Transverse colon (tissue), 4 donors: ENCODE measurements at regions not wholly inside any gene's neighbourhood (a gene's known extent, or its start where the extent isn't known, plus 50 kb on each side); places are given as distances from the start of the nearest gene placed in this dataset.

ENCODE experiments used
- DNase-seq: peaks from one replicate; pipeline ENCODE4 v3.0.0-alpha.2; 2019
- H3K27ac ChIP-seq, 4 donors: fragments of 200-600 bp; sonication (generic); 2 replicates each; pipeline ENCODE4 v1.5.1; 2016 to 2018; ENCODE audit warnings: inconsistent platforms in 4 of 4
- H3K27me3 ChIP-seq: fragments of 200-600 bp; sonication (generic); 2 replicates; pipeline ENCODE4 v1.5.1; 2017; ENCODE audit warnings: inconsistent platforms
- H3K36me3 ChIP-seq, 4 donors: fragments of 200-600 bp; sonication (generic); 2 replicates each; pipeline ENCODE4 v1.5.1; 2017 to 2019; ENCODE audit warnings: inconsistent platforms in 4 of 4
- H3K4me1 ChIP-seq, 4 donors: fragments of 200-600 bp; sonication (generic); 2 replicates each; pipeline ENCODE4 v1.5.1; 2017 to 2020; ENCODE audit warnings: inconsistent platforms in 4 of 4
- H3K4me3 ChIP-seq, 4 donors: fragments of 200-600 bp; sonication (generic); 1 replicate in 1 of 4; 2 replicates in 3 of 4; pipeline versions ENCODE4 v1.5.1 to v1.6.1; 2017 to 2019; ENCODE audit warnings: inconsistent platforms in 4 of 4
- H3K9me3 ChIP-seq, 2 donors: fragments of 200-600 bp; sonication (generic); 2 replicates each; pipeline ENCODE4 v1.5.1; 2017 to 2019; ENCODE audit warnings: inconsistent platforms in 2 of 2
- EP300 ChIP-seq: sonication (generic); formaldehyde crosslinking; IDR thresholded peaks from one replicate; pipeline ENCODE4 v1.6.1; 2017; ENCODE audit warnings: antibody characterized with exemption, low read depth
- POLR2A ChIP-seq: fragments of 450-650 bp; IDR thresholded peaks from one replicate; pipeline ENCODE4 v1.6.1; 2016; ENCODE audit warnings: antibody characterized with exemption, mild to moderate bottlenecking, moderate library complexity
- POLR2AphosphoS5 ChIP-seq, 3 donors: sonication (generic); formaldehyde crosslinking; IDR thresholded peaks; one replicate each; pipeline ENCODE4 v1.6.1; 2016; ENCODE audit warnings: antibody characterized with exemption in 3 of 3
- WGBS, 2 donors: methylation state at CpG; one replicate each; pipeline ENCODE4 v1.1.5; 2018; ENCODE audit warnings: low coverage in 1 of 2; 5-methylcytosine and 5-hydroxymethylcytosine counted together
- in situ Hi-C, 4 donors: fragments of 200-750 bp; cut with MboI; loops; one replicate each; pipeline versions ENCODE4 v1.15.0 to v1.15.1; 2017; ENCODE audit warnings: low sequenced_read_pairs in 3 of 4, low pct_ligation_motif_present in 1 of 4, low pct_unique_long_range_greater_than_20kb in 1 of 4
- intact Hi-C: fragments of 100-400 bp; cut with DNase I; formaldehyde crosslinking; loops from one replicate; pipeline ENCODE4 v1.15.1; 2023; ENCODE audit warnings: low total_unique reads
- TF ChIP-seq, protein P1 (sequence below), 5 experiments: fragments of 200-600 bp in 3 of 5; fragments of 450-650 bp in 2 of 5; sonication (generic) in 3 of 5; IDR thresholded peaks; 1 replicate in 2 of 5; 2 replicates in 3 of 5; pipeline ENCODE4 v1.5.1; 2016 to 2017; ENCODE audit warnings: antibody characterized with exemption in 5 of 5, inconsistent platforms in 3 of 5, mild to moderate bottlenecking in 2 of 5, moderate library complexity in 1 of 5

DNA sequence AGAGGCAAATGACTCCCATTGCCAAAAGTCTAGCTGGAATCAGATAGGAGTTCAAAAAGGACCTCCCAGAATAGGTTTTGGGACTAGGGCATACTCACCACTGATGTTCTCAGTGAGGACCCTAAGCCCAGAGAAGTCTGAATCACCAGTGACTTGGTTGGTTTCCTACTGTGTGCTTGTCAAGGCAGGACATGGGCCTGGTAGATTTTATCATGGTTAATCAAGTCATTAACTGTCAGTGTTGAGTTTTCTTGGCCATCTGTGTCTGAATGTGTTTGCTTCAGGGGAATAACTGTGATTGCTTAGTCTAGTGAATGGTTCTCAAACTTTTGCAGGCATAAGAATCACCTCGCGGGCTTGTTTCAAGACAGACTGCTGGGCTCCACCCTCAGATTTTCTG, 99.0 kb upstream of the GDNF start:
- no peak overlapping the region for H3K27ac ChIP-seq
- DNase-seq, result no peak
- intact Hi-C loops, result no loop called here
- no peak overlapping the region for H3K4me3 ChIP-seq
- in situ Hi-C loops, result no loop called here
- H3K9me3 ChIP-seq, result no peaks in the 10 kb centered on the region
- no peaks in the 10 kb centered on the region for H3K4me1 ChIP-seq
- TF ChIP-seq, protein P1, sequence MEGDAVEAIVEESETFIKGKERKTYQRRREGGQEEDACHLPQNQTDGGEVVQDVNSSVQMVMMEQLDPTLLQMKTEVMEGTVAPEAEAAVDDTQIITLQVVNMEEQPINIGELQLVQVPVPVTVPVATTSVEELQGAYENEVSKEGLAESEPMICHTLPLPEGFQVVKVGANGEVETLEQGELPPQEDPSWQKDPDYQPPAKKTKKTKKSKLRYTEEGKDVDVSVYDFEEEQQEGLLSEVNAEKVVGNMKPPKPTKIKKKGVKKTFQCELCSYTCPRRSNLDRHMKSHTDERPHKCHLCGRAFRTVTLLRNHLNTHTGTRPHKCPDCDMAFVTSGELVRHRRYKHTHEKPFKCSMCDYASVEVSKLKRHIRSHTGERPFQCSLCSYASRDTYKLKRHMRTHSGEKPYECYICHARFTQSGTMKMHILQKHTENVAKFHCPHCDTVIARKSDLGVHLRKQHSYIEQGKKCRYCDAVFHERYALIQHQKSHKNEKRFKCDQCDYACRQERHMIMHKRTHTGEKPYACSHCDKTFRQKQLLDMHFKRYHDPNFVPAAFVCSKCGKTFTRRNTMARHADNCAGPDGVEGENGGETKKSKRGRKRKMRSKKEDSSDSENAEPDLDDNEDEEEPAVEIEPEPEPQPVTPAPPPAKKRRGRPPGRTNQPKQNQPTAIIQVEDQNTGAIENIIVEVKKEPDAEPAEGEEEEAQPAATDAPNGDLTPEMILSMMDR (IDR thresholded peaks at IDR 0.05), result no peak
- TF ChIP-seq EP300, result no peak
- TF ChIP-seq POLR2AphosphoS5 (IDR thresholded peaks at IDR 0.05), result no peak
- TF ChIP-seq POLR2A, result no peak
- H3K36me3 ChIP-seq, result no peaks in the 10 kb centered on the region
- H3K27me3 ChIP-seq, result no peaks in the 10 kb centered on the region
- 95% methylated on average over 2 of the region's 2 CpGs; no CpG with 5 or more reads in 1 of the 2 donors for WGBS, 2 donors

DNA sequence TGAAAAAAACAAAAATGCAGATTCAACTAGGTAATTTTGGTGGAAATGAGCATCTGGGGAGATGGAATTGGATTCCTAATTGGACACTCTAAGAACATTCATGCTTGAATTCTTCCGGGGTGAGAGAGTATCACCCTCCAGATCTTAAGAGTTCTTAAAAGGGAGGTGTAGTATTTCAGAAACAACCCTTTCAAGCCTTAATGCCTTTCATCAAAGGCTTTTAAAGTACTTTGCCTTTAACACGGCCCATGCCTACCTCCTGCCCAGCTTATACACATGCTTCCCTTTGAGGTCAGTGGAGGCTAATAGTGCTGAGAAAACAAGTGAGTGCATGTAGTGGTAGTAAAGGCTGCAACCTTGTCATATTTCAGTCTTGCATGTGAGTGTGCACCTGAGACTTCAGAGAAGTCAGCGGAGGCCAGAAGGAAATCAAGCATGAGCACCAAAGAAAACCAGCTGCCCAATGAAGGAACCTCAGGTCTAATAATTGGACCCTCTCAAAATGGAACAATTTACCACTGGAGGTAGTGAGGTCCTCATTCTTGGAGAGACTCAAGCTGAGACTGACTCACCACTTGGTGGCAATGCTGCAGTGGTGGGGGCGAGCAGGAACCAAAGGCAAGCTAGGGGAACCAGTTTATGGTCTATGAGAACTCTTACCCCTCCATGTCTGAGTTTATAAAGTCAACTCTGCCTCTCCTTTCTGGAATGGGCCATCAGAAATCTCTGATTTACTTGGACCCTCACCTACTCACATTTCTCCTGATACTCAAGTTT, 98.4 kb upstream of the GDNF start:
- in situ Hi-C loops (no loop called here), intact Hi-C loops (no loop called here)
- TF ChIP-seq EP300 (no peak), POLR2A (no peak), POLR2AphosphoS5 (IDR thresholded peaks at IDR 0.05) (no peak)
- TF ChIP-seq, protein P1 (IDR thresholded peaks at IDR 0.05), result no peak
- 70 to 75% methylated on average over 3 to 4 of the region's 4 CpGs for whole genome bisulfite sequencing, 2 donors
- Histone ChIP-seq H3K27me3 (no peaks in the 10 kb centered on the region), H3K9me3 (no peaks in the 10 kb centered on the region), H3K36me3 (no peaks in the 10 kb centered on the region), H3K27ac (no peak overlapping the region), H3K4me1 (no peaks in the 10 kb centered on the region), H3K4me3 (no peak overlapping the region)
- DNase-seq, result no peak

GRCh38 chr5:37936091-37936490, 96.2 kb upstream of the GDNF start:
- in situ Hi-C loops, result no loop called here
- Histone ChIP-seq H3K36me3 (no peaks in the 10 kb centered on the region), H3K27ac (no peak overlapping the region), H3K4me3 (no peak overlapping the region), H3K27me3 (no peaks in the 10 kb centered on the region), H3K4me1 (peaks cover 0 to 4% (median 0%) of the 10 kb centered on the region in 4 donors), H3K9me3 (no peaks in the 10 kb centered on the region)
- 74 to 81% methylated on average over 5 of the region's 5 CpGs for WGBS, 2 donors
- intact Hi-C loops, result no loop called here
- TF ChIP-seq, protein P1 (IDR thresholded peaks at IDR 0.05), result no peak
- TF ChIP-seq EP300, result no peak
- no peak for TF ChIP-seq POLR2AphosphoS5 (IDR thresholded peaks at IDR 0.05)
- no peak for TF ChIP-seq POLR2A
- DNase-seq, result no peak

GRCh38 chr5:37933576-37933975, 93.7 kb upstream of the GDNF start:
- no peak for TF ChIP-seq EP300
- TF ChIP-seq POLR2AphosphoS5 (IDR thresholded peaks at IDR 0.05), result no peak
- TF ChIP-seq POLR2A, result no peak
- H3K36me3 ChIP-seq, result no peaks in the 10 kb centered on the region
- DNase-seq, result no peak
- in situ Hi-C loops, result no loop called here
- H3K4me3 ChIP-seq, result no peak overlapping the region
- no peaks in the 10 kb centered on the region for H3K27me3 ChIP-seq
- intact Hi-C loops, result no loop called here
- no peaks in the 10 kb centered on the region for H3K9me3 ChIP-seq
- 63% methylated on average over 7 of the region's 7 CpGs; no CpG with 5 or more reads in 1 of the 2 donors for WGBS, 2 donors
- peaks cover 0 to 4% (median 0%) of the 10 kb centered on the region in 4 donors for H3K4me1 ChIP-seq
- no peak overlapping the region for H3K27ac ChIP-seq
